Mesendoderm (in vitro differentiated cells): ENCODE measurements at regions not wholly inside any gene's neighbourhood (a gene's known extent, or its start where the extent isn't known, plus 50 kb on each side); places are given as distances from the start of the nearest gene placed in this dataset.
A peak's percentile ranks its signal among the peaks of the same experiment; 100 is the strongest.

ENCODE experiments used
- DNase-seq: peaks from one replicate; pipeline ENCODE4 v3.0.0; 2013
- H2AK5ac ChIP-seq: 2 replicates; pipeline ENCODE4 v1.6.1; 2013; ENCODE audit warnings: low read length, inconsistent platforms
- H2BK120ac ChIP-seq: 2 replicates; pipeline ENCODE4 v1.6.1; 2013; ENCODE audit warnings: low read depth, mild to moderate bottlenecking, low read length, moderate library complexity, mixed read lengths
- H2BK15ac ChIP-seq: replicated peaks from 2 replicates; pipeline ENCODE4 v1.6.1; 2013; ENCODE audit warnings: low read depth, mild to moderate bottlenecking, moderate library complexity
- H2BK5ac ChIP-seq: 2 replicates; pipeline ENCODE4 v1.6.1; 2013; ENCODE audit warnings: low read length, inconsistent platforms
- H3K18ac ChIP-seq: 2 replicates; pipeline ENCODE4 v1.6.1; 2013; ENCODE audit warnings: mild to moderate bottlenecking, low read length, mixed read lengths
- H3K23ac ChIP-seq: one replicate; pipeline ENCODE4 v1.6.1; 2013; ENCODE audit warnings: low read length
- H3K27ac ChIP-seq: 2 replicates; pipeline ENCODE4 v1.5.1; 2013; ENCODE audit warnings: low read depth, mild to moderate bottlenecking, inconsistent platforms, low read length, moderate library complexity
- H3K27me3 ChIP-seq: 2 replicates; pipeline ENCODE4 v1.6.1; 2013; ENCODE audit warnings: low read length, control low read depth, mild to moderate bottlenecking, inconsistent platforms; ENCODE audit not compliant: insufficient read depth, poor library complexity
- H3K36me3 ChIP-seq: 2 replicates; pipeline ENCODE4 v1.6.1; 2013; ENCODE audit warnings: low read length, inconsistent platforms; ENCODE audit not compliant: control insufficient read depth, insufficient read depth
- H3K4ac ChIP-seq: one replicate; pipeline ENCODE4 v1.6.1; 2013; ENCODE audit warnings: low read depth, mild to moderate bottlenecking, low read length, moderate library complexity
- H3K4me1 ChIP-seq: 2 replicates; pipeline ENCODE4 v1.6.1; 2013; ENCODE audit warnings: low read depth, low read length, inconsistent platforms; ENCODE audit not compliant: control insufficient read depth
- H3K4me2 ChIP-seq: 2 replicates; pipeline ENCODE4 v1.6.1; 2013; ENCODE audit warnings: low read length
- H3K4me3 ChIP-seq: 2 replicates; pipeline ENCODE4 v1.5.1; 2013; ENCODE audit warnings: mild to moderate bottlenecking, low read length
- H3K56ac ChIP-seq: one replicate; pipeline ENCODE4 v1.6.1; 2013; ENCODE audit warnings: low read length
- H3K79me1 ChIP-seq: 2 replicates; pipeline ENCODE4 v1.6.1; 2013; ENCODE audit warnings: low read length, inconsistent platforms
- H3K79me2 ChIP-seq: 2 replicates; pipeline ENCODE4 v1.6.1; 2013; ENCODE audit warnings: mild to moderate bottlenecking, low read length; ENCODE audit not compliant: control insufficient read depth, insufficient read depth
- H3K9ac ChIP-seq: 2 replicates; pipeline ENCODE4 v1.6.1; 2013; ENCODE audit warnings: low read length, inconsistent platforms
- H4K5ac ChIP-seq: one replicate; pipeline ENCODE4 v1.6.1; 2013; ENCODE audit warnings: low read length
- H4K8ac ChIP-seq: one replicate; pipeline ENCODE4 v1.6.1; 2013; ENCODE audit warnings: low read depth, mild to moderate bottlenecking, control low read depth, low read length, moderate library complexity
- WGBS: extraction: QIAGEN DNeasy Blood & Tissue Kit; methylation state at CpG from one replicate; pipeline ENCODE4 v1.1.7; 2013; ENCODE audit warnings: low lambda C conversion rate, missing lambda C conversion rate; ENCODE audit not compliant: insufficient coverage; ENCODE audit errors: extremely low coverage; 5-methylcytosine and 5-hydroxymethylcytosine counted together

GRCh38 chr5:121758615-121759014 is 93.1 kb upstream of the FTMT start:
- Histone ChIP-seq H4K5ac (no peak overlapping the region), H3K4me2 (no peak overlapping the region), H3K23ac (no peak overlapping the region), H3K79me2 (no peaks in the 10 kb centered on the region), H3K18ac (no peak overlapping the region), H4K8ac (no peak overlapping the region), H2BK120ac (no peak overlapping the region), H3K4ac (no peak overlapping the region), H3K4me1 (no peaks in the 10 kb centered on the region), H3K27me3 (no peaks in the 10 kb centered on the region), H3K4me3 (no peak overlapping the region), H3K79me1 (no peaks in the 10 kb centered on the region), H3K36me3 (no peaks in the 10 kb centered on the region), H2BK15ac (no peak overlapping the region), H2AK5ac (no peak overlapping the region), H2BK5ac (no peak overlapping the region), H3K27ac (no peak overlapping the region), H3K9ac (no peak overlapping the region), H3K56ac (no peak overlapping the region)
- no CpG with 5 or more reads among the region's 6 CpGs for WGBS
- DNase-seq = peak; percentile 78

DNA sequence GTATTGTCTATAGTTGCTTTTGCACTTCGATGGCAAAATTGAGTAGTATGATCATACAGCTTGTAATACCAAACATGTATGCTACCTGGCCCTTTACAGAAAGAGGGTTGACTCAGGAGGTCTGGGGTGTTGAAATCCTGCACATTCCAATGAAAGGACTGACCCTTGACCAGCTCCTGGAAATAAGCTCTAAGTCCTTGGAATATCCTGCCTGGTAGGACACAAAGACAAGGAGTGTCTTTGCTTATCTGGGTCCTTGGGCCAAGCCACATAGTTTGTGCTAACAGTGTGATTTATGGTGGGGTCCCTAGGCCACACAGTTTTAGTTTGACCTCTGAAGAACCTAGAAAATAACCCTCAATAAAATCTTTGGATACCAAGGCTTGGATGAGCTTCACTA is 89.3 kb upstream of the FTMT start:
- Histone ChIP-seq H2AK5ac (no peak overlapping the region), H3K79me1 (no peaks in the 10 kb centered on the region), H3K4ac (no peak overlapping the region), H3K27me3 (no peaks in the 10 kb centered on the region), H3K23ac (no peak overlapping the region), H2BK5ac (no peak overlapping the region), H3K9ac (no peak overlapping the region), H3K18ac (peak overlapping the region; percentile 28), H4K5ac (no peak overlapping the region), H4K8ac (no peak overlapping the region), H3K4me1 (no peaks in the 10 kb centered on the region), H3K4me2 (no peak overlapping the region), H3K27ac (no peak overlapping the region), H2BK120ac (no peak overlapping the region), H3K4me3 (no peak overlapping the region), H2BK15ac (no peak overlapping the region), H3K36me3 (no peaks in the 10 kb centered on the region), H3K79me2 (no peaks in the 10 kb centered on the region), H3K56ac (no peak overlapping the region)
- peak; percentile 15 for DNase-seq
- WGBS = no CpG with 5 or more reads among the region's 1 CpG

DNA sequence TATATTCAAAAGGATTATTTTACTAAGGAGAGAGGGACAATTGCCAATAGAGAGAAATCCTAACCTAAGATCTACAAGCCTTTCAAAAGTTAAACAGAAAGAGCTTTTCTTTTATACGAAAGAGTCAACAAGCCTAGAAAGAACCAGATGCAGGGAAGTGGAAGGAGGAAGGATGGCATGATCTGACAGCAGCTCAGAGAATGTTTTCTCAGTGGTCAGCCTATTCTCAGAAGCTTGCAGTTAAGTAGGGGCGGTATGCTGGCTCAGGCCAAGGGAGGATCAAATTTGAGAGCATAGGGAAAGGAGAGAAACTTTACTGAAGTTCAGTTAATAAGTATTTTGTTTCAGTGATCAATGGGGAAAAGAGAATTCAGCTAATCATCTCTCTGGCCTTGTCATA is 88.0 kb upstream of the FTMT start:
- Histone ChIP-seq H3K27ac (no peak overlapping the region), H3K36me3 (no peaks in the 10 kb centered on the region), H3K4me1 (no peaks in the 10 kb centered on the region), H3K79me2 (no peaks in the 10 kb centered on the region), H3K18ac (no peak overlapping the region), H4K5ac (no peak overlapping the region), H4K8ac (no peak overlapping the region), H3K4ac (no peak overlapping the region), H3K23ac (no peak overlapping the region), H3K4me2 (no peak overlapping the region), H3K56ac (no peak overlapping the region), H3K79me1 (no peaks in the 10 kb centered on the region), H2BK120ac (no peak overlapping the region), H3K27me3 (no peaks in the 10 kb centered on the region), H2BK5ac (no peak overlapping the region), H3K9ac (no peak overlapping the region), H3K4me3 (no peak overlapping the region), H2BK15ac (no peak overlapping the region), H2AK5ac (no peak overlapping the region)
- DNase-seq = no peak
- WGBS = no CpG with 5 or more reads among the region's 2 CpGs

- no peak overlapping the region for H3K56ac ChIP-seq
- 100% methylated on average over 1 of the region's 1 CpG for WGBS
Observed at GRCh38 chr5:121780406-121780805, 71.3 kb upstream of the FTMT start.

GRCh38 chr5:121783700-121784099 is 68.0 kb upstream of the FTMT start:
- H3K56ac ChIP-seq = no peak overlapping the region
- no peak overlapping the region for H3K4ac ChIP-seq
- WGBS = no CpG with 5 or more reads among the region's 3 CpGs
- H4K5ac ChIP-seq = no peak overlapping the region
- H3K27me3 ChIP-seq = no peaks in the 10 kb centered on the region
- H3K79me1 ChIP-seq = no peaks in the 10 kb centered on the region
- no peak for DNase-seq
- H2BK120ac ChIP-seq = no peak overlapping the region
- H3K4me2 ChIP-seq = no peak overlapping the region
- H3K36me3 ChIP-seq = no peaks in the 10 kb centered on the region
- H3K9ac ChIP-seq = no peak overlapping the region
- no peak overlapping the region for H2AK5ac ChIP-seq
- no peak overlapping the region for H4K8ac ChIP-seq
- no peak overlapping the region for H3K18ac ChIP-seq
- no peaks in the 10 kb centered on the region for H3K4me1 ChIP-seq
- no peak overlapping the region for H3K27ac ChIP-seq
- H3K23ac ChIP-seq = no peak overlapping the region
- no peak overlapping the region for H2BK5ac ChIP-seq
- H3K79me2 ChIP-seq = no peaks in the 10 kb centered on the region
- no peak overlapping the region for H2BK15ac ChIP-seq
- H3K4me3 ChIP-seq = no peak overlapping the region

More at GRCh38 chr5:121780406-121780805, 71.3 kb upstream of the FTMT start:
- H3K27me3 ChIP-seq = no peaks in the 10 kb centered on the region
- H2BK120ac ChIP-seq = no peak overlapping the region
- no peaks in the 10 kb centered on the region for H3K79me1 ChIP-seq
- no peak overlapping the region for H3K4ac ChIP-seq
- no peak overlapping the region for H3K18ac ChIP-seq
- H4K8ac ChIP-seq = no peak overlapping the region
- H2BK15ac ChIP-seq = no peak overlapping the region
- no peaks in the 10 kb centered on the region for H3K36me3 ChIP-seq
- H3K9ac ChIP-seq = no peak overlapping the region
- H3K4me1 ChIP-seq = no peaks in the 10 kb centered on the region
- H3K23ac ChIP-seq = no peak overlapping the region
- no peak overlapping the region for H3K4me3 ChIP-seq
- H2BK5ac ChIP-seq = no peak overlapping the region
- no peak overlapping the region for H3K27ac ChIP-seq
- H4K5ac ChIP-seq = no peak overlapping the region
- no peak overlapping the region for H2AK5ac ChIP-seq
- no peaks in the 10 kb centered on the region for H3K79me2 ChIP-seq
- DNase-seq = no peak
- no peak overlapping the region for H3K4me2 ChIP-seq

DNA sequence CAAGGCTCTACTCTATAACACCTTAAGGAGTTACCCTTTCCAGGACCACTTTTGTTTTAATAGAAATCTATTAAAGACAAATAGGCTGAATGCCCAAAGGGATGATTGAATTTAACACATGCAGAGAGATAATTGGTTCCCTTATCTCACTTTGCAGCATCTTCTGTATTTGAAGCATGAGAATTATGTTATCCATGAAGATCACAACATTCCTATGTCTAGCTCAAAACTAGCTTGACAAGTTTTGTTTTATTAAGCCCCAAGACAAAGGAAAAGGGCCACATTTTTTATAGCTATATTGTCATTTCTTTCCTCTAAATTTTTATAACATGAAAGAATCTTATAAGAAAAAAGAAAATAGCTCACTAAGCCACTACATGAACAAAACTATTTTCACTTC is 57.9 kb upstream of the FTMT start:
- Histone ChIP-seq H3K23ac (no peak overlapping the region), H4K8ac (no peak overlapping the region), H3K36me3 (no peaks in the 10 kb centered on the region)

More for the DNA sequence above, 57.9 kb upstream of the FTMT start:
- Histone ChIP-seq H3K27ac (no peak overlapping the region), H3K4me3 (no peak overlapping the region), H3K4ac (no peak overlapping the region), H2BK15ac (no peak overlapping the region), H3K79me1 (no peaks in the 10 kb centered on the region), H3K79me2 (no peaks in the 10 kb centered on the region), H3K4me2 (no peak overlapping the region), H2BK120ac (no peak overlapping the region), H2BK5ac (no peak overlapping the region), H3K9ac (no peak overlapping the region), H3K4me1 (no peaks in the 10 kb centered on the region), H3K27me3 (no peaks in the 10 kb centered on the region), H4K5ac (no peak overlapping the region), H3K18ac (no peak overlapping the region), H3K56ac (no peak overlapping the region), H2AK5ac (no peak overlapping the region)
- DNase-seq = peak; percentile 38
